SKM-1 (cell line): ENCODE measurements at regions not wholly inside any gene's neighbourhood (a gene's known extent, or its start where the extent isn't known, plus 50 kb on each side); places are given as distances from the start of the nearest gene placed in this dataset.
"Not testable (repeated sequence)": the region's sequence is repeated elsewhere in the genome, so short reads cannot be mapped to it uniquely, and the experiment has no call there.

Experiments
- DNase-seq: peaks from one replicate; lab custom pipeline; 2025; ENCODE audit not compliant: unreplicated experiment; lab: John Stamatoyannopoulos, UW

DNA sequence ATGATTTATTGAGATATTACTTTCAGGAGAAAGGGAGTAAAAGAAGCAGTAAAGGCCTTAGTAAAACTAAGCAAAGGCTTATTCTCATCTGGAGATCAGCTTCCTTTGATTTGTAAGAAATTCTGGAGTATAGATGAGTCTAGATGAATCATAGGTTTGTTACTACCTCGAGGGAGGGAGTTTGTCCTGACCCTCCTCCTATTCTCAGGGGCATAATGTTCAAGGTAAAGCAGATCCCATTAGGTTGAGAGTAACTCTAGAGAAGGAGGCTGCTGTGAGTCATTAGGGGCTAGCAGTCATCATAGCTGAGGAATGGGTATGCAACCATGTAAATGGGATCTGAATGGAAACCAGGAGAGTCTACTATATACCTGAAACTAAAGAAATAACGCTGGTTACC is 155.5 kb upstream of the MOCS2 start:
- no peak for DNase-seq

DNA sequence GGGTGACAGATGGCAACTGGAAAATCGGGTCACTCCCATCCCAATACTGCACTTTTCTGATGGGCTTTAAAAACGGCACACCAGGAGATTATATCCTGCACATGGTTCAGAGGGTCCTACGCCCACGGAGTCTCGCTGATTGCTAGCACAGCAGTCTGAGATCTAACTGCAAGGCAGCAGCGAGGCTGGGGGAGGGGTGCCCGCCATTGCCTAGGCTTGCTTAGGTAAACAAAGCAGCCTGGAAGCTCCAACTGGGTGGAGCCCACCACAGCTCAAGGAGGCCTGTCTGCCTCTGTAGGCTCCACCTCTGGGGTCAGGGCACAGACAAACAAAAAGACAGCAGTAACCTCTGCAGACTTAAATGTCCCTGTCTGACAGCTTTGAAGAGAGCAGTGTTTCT is 158.7 kb upstream of the MOCS2 start:
- not testable (repeated sequence) for DNase-seq

DNA sequence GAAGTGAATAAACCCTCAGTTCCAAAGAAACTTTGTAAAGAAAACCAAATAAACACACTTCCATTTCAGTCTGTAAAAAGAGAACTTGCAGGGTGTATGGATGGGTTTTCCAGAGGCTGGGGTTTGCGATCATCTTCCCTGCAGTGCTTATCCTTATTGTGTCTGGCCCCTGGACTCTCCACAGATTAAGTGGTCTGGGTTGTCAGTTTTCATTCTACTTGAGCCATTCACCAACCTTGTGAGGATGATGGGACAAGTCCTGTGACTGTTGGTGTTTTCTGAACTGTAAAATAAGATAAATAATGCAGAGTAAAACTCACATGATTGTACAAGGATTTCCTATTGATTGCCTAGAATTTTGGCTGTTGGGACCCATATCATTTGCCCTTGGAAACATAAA is 166.1 kb upstream of the MOCS2 start:
- DNase-seq = no peak

DNA sequence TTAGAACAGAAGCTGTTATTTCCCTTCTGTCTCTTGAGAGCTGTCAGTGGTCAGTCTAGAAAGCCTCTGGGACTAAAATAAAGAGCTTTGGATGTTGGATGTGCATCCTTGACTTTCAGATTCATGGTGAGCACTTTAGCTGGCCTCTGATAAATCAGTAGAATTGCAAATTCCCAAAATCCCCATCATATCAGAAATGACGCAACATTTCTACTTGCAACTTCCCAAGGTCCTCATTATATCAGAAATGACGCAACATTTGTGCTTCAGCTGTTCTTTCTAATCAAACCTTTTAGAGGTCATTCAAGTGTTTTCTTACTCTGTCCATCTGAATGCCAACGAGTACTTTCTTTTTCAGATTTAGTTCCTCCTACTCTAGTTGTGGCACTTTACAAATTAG is 167.3 kb upstream of the MOCS2 start:
- DNase-seq = no peak

DNA sequence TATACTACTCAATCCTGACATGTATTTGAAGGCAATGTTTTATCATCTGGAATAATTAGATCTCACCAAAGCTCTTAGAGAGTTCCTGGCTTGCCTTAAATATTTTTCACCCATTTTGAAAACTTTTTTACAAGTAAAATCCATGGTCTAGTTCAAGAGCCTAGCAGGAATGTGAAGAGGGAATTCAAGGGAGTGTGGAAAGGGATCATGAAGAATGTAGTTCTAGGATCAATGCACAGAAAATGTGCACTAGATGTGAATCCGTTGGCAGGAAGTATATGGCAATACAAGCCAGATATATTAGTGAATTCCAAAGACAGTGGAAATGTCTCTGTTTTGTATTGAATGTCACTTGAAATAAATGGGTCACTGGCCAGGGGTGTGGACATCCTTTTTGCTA is 167.9 kb upstream of the MOCS2 start:
- DNase-seq = no peak

DNA sequence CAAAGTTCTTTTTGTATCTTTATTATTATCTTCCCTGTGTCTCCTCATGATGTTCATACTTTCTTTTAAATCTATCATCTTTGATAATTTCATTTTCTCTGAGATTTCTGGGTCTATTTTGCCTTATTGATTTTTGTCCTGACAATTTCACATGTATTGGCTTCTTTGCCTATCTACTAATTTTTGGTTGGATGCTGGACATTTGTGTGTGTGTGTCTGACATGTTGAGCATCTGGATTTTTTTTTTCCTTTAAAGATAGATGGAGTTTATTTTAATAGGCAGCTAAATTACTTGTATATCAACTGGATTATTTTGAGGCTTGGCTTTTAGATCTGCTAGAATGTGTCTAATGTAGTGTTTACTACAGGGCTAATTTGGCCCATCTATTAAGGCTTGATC is 178.0 kb upstream of the MOCS2 start:
- no peak for DNase-seq

DNA sequence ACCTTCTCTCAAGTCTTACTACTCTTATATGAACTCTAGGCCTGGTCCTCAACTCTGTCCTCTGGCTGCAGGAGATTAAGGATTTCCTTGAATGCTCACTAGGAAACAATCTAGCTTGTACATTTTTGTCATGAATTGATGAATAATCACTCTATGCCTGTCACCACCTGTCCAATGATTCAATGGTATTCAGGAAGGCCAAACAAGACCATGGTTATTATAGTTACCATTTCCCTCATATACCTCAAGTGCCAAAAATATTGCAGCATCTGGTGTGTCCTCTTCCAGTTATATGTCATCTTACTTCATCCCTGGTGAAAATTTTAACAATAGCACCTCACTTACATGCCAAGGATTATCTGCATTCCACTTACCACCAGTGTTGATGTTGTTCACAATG is 179.0 kb upstream of the MOCS2 start:
- no peak for DNase-seq

DNA sequence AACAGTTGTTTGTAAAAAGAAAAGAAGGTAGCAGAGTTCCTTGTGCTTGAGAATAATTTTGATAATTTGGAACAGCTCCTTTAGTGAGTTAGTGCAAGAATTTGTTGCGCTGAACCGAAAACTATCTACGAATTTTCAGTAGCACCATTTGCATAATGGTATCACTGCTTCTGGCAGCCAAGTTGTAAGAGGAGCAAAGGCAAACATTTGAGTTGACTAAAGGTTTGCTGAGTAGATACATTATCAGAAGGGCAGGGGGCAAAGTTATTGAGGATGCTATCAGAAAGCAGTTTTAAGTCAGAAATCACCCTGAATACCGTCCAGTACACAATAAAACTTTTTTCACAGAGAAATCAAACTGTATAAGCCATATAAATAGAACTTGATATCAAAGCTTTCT is 181.5 kb upstream of the MOCS2 start:
- no peak for DNase-seq

DNA sequence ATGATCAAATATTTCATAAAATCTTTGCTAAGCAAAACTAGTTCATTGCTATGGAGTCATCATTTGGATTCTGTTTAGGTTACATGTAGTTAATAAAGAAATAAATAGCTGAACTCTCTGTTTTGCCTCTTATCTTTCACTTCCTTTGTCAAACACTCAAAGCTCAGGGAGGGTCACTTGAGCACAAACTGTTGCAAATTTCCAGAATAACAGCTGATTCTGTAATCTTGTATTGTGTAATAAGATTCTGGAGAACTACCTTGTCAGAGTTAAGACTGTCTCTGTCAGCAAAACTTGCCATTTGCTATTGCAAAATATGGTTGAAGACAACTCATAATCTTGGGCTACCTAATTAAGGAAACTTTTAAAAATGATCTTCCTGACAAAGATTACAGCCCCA is 182.0 kb upstream of the MOCS2 start:
- peak; percentile 21 for DNase-seq

DNA sequence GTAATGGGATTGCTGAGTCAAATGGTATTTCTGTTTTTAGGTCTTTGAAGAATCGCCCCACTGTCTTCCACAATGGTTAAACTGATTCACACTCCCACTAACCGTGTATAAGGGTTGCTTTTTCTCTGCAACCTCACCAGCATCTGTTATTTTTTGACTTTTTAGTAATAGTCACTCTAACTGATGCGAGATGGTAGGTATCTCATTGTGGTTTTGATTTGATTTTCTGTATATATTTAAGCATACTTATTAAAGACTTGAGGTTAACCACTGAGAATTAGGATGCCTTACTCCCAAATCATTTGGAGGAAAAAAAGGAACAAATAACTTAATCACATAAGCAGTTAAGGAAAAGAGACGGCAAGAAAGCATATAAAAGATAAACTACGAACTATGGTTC is 181.6 kb upstream of the FST start:
- DNase-seq = no peak

DNA sequence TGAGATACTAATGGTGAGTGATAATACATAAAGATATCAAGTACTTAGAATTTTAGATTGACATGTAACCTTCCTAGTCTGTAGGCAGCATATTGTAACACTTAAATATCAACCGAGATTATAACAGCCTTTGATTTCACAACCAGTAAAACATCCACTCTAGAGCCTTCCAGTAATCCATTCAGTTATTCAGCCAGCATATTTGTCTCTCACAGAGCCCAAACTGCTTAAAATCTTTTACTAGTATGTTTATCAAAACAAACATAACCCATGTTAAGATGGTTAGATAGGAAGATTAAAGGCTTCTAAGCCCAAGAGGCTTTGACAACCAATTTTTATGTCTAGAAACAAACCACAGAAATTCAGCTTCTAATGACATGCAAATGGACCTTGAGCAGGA is 177.9 kb upstream of the FST start:
- DNase-seq = no peak

DNA sequence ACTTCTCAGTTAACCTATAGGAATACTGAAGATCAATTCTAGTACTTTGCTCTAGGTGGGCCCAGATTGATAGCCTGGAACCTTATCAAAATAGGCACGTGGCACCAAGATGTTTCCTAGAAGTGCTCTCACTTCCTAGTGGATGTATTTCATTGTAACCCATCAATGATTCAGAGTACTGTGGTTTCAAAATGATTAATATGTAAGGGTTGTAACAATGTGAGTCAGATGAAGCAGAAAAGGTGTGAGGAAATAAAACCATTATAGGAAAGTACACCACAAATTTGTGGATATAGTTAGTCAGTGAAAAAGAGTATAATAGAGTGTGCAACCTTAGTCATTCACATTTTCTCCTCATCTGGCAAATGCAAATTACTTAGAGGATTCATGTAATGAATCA is 177.3 kb upstream of the FST start:
- no peak for DNase-seq

DNA sequence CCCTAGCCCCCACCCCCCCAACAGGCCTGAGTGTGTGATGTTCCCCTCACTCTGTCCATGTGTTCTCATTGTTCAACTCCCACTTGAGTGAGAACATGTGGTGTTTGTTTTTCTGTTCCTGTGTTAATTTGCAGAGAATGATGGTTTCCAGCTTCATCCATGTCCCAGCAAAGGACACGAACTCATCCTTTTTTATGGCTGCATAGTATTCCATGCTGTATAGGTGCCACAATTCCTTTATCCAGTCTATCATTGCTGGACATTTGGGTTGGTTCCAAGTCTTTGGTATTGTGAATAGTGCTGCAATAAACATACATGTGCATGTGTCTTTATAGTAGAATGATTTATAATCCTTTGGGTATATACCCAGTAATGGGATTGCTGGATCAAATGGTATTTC is 175.1 kb upstream of the FST start:
- not testable (repeated sequence) for DNase-seq

DNA sequence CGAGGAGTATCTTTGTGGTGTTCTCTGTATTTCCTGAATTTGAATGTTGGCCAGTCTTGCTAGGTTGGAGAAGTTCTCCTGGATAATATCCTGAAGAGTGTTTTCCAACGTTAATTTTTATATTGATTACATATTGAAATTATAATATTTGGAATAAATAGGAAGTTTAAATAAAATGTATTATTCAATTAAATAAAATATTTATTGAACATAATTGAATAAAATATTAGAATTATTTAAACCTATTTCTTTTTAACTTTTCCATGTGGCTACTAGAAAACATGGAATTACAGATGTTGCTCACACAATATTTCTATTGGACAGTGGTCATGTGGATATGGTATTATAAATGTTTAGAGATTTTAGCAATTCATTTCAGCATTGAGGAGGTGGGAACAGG is 170.8 kb upstream of the FST start:
- no peak for DNase-seq

DNA sequence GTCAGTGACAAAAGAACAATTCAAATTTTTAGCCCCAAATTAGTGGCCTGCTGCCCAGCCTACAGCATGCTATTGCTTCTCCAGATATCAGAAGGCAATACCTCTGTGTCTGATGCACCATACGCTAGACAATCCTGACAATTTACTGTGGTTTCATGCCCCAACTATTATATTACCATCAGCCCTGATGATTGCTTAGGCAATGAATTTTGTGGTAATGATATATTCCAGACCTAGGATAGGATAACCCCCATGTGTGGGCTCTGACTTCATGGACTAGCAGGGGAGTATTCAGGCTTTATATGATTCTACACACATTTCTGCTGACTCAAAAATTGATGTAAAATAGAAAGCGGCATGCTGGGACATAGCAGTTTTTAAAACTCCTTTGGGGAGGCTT is 168.7 kb upstream of the FST start:
- DNase-seq = no peak

DNA sequence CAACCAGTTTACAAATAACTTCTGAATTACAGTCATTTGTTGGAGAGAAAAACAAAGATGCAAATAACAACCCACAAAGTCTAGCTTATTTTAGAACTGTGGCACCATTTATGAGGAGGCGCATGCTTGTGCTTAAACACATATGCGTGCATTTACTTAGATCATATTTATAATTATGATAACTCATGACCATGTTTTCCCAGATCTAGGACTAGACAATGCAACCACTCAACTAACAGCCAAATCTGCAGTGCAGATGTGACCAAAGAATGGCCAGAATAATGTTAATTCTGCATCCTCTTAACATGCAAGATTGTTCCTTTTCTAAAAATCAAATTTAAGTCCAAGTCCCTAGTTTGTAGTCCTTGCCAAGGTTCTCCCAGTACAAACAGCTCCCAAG is 167.3 kb upstream of the FST start:
- DNase-seq = no peak

DNA sequence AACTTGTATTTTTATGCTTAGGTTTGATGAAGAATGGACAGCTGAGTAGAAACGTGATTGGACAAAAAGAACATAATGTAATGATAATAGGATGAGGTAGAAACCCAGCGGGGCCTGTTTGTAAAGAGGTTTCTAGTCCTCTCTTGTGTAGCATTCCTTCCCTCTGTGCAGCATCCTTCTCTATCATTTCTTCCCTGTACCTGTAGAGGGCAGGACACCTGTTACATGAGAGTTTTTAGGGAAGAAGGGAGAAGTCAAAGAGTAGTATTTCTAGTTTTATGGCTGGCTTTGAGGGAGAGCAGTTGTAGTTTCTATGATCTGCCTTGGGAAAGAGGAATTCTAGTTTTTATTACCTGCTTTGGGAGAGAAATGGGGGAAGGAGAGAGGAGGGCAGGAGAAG is 162.1 kb upstream of the FST start:
- no peak for DNase-seq

DNA sequence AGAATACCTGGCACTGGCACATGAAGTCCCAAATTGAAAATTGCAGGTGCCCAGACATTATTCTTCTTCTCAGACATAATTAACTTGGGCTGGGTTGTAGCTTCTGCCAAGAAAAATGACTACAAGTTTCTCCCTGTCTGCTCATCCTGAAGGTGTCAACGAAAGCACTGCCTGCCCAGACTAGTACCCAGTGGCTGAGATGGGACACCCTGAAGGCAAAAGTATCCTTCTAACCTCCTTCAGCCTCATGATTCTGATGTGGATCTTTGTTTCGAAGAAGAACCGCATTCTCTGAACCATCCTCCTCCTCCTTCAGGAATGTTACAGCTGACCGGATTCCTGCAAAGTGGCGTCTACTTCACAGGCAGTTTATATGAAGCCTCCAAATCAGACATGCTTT is 161.1 kb upstream of the FST start:
- DNase-seq = no peak

DNA sequence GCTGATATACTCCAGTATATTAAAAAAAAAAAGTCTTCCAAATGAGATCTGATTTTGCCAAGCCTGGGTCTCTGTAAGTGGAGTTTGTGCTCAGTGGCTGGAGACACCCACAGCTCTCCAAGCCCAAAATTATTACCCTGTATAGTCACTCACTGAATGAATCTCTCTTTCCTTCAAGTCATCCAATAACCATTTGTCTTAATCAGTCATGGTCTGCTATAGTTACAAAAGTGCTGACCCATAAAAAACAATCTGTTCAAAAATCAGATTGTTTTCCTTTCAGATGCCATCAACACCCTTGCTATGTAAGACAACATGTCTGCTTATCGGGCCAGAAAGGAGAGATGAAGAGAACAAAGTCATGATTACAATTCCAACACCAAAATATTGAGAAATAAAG is 159.4 kb upstream of the FST start:
- DNase-seq = no peak

DNA sequence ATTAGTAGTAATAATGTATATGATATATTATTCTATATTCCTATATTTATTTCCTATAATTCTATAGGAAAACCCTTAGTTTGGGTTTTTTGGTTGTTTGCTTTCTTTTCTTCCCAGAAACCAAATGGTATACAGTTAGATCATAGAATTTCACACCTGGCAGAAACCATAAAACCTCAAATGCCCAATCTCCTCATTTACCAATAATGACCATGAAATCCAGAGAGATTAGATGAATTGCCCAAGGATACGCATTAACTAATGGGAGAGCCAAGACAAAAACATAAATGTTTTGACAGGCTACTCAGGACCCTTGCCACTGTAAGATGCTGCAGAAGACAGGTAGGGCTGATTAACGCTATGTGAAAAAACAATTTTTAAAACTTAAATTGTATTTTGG is 158.7 kb upstream of the FST start:
- DNase-seq = no peak

DNA sequence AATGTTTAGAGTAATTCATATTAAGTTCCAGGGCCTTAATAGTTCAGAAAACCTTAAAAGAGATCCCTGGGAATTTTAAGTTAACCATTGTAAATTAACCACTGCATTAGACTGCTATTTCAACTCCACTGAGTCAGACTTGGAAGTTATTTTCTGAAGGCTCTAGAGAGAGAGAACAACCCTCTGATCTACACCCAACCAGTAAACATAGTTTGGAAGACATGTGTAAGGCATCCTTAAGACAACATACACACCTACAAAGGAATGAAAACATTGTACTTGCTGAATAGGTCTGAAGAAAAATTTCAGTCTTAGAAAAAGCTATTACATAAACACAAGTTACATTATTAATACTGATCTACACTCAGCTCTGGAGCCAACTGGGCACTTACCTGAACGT is 158.2 kb upstream of the FST start:
- no peak for DNase-seq

DNA sequence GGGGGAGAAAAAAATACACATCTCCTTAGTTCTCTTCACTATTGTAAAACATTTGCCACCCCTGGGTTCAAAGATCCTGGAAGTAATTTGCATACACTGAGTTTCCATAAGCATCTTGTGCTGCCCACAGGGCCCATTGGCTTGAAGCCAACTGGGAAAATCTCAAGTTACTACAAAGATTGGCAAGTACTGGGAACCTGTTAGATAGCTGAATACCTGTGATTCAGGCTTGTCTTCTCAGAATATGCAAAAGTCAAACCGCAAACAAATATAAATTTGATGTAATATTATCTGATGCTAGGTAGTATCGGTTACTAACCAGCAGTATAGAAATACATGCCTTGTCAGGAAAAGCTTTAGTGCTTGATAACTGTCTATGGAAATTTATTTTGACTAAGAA is 156.9 kb upstream of the FST start:
- DNase-seq = no peak

DNA sequence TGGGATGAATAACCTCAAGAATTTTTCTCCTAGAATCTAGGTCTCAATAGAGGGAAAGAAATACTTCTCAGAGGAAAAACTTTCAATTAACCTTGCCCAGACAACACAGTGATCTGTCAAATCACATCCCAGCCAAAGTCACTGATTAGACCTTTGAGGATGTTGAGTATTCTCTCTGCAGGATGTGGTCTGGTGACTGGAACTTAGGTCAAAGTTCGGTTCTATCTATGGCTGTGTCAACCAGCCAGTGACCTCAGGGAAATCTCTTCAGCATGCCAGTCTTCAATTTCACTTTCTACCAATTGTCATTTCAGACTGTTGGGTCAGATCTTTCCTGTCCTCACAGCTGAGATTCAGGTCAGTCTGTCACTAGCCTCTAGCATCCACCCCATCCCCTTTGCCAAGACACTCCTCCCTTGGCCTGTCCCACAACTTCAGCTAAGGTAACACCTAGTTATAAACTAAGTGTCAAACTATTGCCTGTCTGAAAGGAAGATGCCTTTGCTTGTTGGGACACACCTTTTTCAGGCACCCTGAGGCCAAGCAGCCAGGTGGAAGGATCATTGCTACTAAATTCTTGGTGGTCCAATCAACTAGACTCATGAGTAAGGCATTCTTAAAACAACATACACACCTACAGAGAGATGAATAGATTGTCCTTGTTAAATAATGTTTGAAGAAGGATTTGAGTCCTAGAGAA is 156.3 kb upstream of the FST start:
- no peak for DNase-seq
